Adrenal gland (tissue), 5 donors: ENCODE measurements at regions not wholly inside any gene's neighbourhood (a gene's known extent, or its start where the extent isn't known, plus 50 kb on each side); places are given as distances from the start of the nearest gene placed in this dataset.

Experiments used
- POLR2A ChIP-seq, 2 donors: fragments of 450-650 bp; IDR thresholded peaks; one replicate each; pipeline ENCODE4 v1.6.1; 2017; ENCODE audit warnings: antibody characterized with exemption in 2 of 2, mild to moderate bottlenecking in 2 of 2, moderate library complexity in 1 of 2
- TF ChIP-seq, protein P1 (sequence below), 6 experiments: fragments of 450-650 bp in 4 of 6; fragments of 200-600 bp in 2 of 6; sonication (generic) in 1 of 6; IDR thresholded peaks; 1 replicate in 5 of 6; 2 replicates in 1 of 6; pipeline versions ENCODE4 v1.5.1 to v1.8.0; 2016 to 2021; ENCODE audit warnings: antibody characterized with exemption in 6 of 6, mild to moderate bottlenecking in 2 of 6, moderate library complexity in 1 of 6
- donor health status: DM: no; HTN: no; CAD: no.

- TF ChIP-seq, protein P1, sequence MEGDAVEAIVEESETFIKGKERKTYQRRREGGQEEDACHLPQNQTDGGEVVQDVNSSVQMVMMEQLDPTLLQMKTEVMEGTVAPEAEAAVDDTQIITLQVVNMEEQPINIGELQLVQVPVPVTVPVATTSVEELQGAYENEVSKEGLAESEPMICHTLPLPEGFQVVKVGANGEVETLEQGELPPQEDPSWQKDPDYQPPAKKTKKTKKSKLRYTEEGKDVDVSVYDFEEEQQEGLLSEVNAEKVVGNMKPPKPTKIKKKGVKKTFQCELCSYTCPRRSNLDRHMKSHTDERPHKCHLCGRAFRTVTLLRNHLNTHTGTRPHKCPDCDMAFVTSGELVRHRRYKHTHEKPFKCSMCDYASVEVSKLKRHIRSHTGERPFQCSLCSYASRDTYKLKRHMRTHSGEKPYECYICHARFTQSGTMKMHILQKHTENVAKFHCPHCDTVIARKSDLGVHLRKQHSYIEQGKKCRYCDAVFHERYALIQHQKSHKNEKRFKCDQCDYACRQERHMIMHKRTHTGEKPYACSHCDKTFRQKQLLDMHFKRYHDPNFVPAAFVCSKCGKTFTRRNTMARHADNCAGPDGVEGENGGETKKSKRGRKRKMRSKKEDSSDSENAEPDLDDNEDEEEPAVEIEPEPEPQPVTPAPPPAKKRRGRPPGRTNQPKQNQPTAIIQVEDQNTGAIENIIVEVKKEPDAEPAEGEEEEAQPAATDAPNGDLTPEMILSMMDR (IDR thresholded peaks at IDR 0.05): no peak
- no peak for TF ChIP-seq POLR2A (IDR thresholded peaks at IDR 0.05)
These were observed 63.6 kb upstream of the RESF1 start for GRCh38 chr12:31895449-31896150.
